Osteocyte (in vitro differentiated cells): ENCODE measurements at regions not wholly inside any gene's neighbourhood (a gene's known extent, or its start where the extent isn't known, plus 50 kb on each side); places are given as distances from the start of the nearest gene placed in this dataset.
A peak's percentile ranks its signal among the peaks of the same experiment; 100 is the strongest.
"Not testable (repeated sequence)": the region's sequence is repeated elsewhere in the genome, so short reads cannot be mapped to it uniquely, and the experiment has no call there.

Experiments used
- DNase-seq: peaks from one replicate; pipeline ENCODE4 v3.0.0; 2021; ENCODE audit warnings: mixed read lengths; ENCODE audit not compliant: unreplicated experiment; ENCODE audit errors: extremely low spot score
- H3K27ac Mint-ChIP-seq: one replicate; pipeline ENCODE4 v1.8.0; 2021; ENCODE audit warnings: mild to moderate bottlenecking, mixed read lengths; ENCODE audit not compliant: unreplicated experiment
- H3K27me3 Mint-ChIP-seq: one replicate; pipeline ENCODE4 v1.8.0; 2021; ENCODE audit warnings: mixed read lengths; ENCODE audit not compliant: unreplicated experiment
- H3K36me3 Mint-ChIP-seq: one replicate; pipeline ENCODE4 v1.8.0; 2021; ENCODE audit warnings: mixed read lengths; ENCODE audit not compliant: unreplicated experiment
- H3K4me1 Mint-ChIP-seq: one replicate; pipeline ENCODE4 v1.8.0; 2021; ENCODE audit warnings: mixed read lengths; ENCODE audit not compliant: unreplicated experiment
- H3K4me3 Mint-ChIP-seq: one replicate; pipeline ENCODE4 v1.8.0; 2021; ENCODE audit warnings: mild to moderate bottlenecking, moderate library complexity, mixed read lengths; ENCODE audit not compliant: unreplicated experiment
- H3K9me3 Mint-ChIP-seq: one replicate; pipeline ENCODE4 v1.8.0; 2021; ENCODE audit warnings: mixed read lengths; ENCODE audit not compliant: unreplicated experiment
- TF ChIP-seq, protein P1 (sequence below): fragments of 200-600 bp; sonication (generic); IDR thresholded peaks from 2 replicates; pipeline ENCODE4 v1.5.0; 2021; ENCODE audit warnings: antibody characterized with exemption, mild to moderate bottlenecking, moderate library complexity

DNA sequence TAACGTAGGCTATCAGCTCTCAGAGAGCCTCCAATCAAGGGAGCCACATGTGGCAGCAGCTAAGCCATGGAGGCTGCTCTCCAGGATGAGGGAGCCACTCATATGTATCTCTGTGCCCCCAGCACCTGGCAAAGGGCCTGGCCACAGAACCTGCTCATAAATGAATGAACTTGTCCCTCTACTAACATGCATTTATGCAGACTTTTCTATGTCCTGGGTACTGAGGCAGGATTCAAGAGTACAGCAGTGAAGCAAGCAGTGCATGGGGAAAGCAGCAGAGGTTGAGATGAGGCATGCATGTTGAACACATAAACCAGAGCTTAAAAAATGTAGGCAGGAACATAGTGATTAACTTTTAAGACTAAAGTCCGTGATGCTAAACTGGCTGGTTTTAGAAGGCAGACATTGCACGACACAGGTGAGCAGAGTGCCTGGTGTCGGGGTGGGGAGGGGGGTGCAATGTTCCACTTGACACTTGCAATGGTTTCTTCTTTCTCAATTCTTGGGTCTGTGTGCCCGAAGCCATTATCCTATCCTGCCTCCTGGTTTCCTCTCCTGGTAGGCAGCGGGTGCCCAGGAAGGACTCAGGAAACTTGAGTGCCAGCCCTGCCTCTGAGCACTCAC is 142.8 kb upstream of the ALDH1B1 start:
- peaks cover 26% of the 10 kb centered on the region for H3K27me3 Mint-ChIP-seq
- no peaks in the 10 kb centered on the region for H3K4me1 Mint-ChIP-seq
- H3K36me3 Mint-ChIP-seq = no peaks in the 10 kb centered on the region
- no peak overlapping the region for H3K4me3 Mint-ChIP-seq
- H3K27ac Mint-ChIP-seq = no peak overlapping the region
- DNase-seq = peak; percentile 62
- H3K9me3 Mint-ChIP-seq = no peaks in the 10 kb centered on the region
- TF ChIP-seq, protein P1, sequence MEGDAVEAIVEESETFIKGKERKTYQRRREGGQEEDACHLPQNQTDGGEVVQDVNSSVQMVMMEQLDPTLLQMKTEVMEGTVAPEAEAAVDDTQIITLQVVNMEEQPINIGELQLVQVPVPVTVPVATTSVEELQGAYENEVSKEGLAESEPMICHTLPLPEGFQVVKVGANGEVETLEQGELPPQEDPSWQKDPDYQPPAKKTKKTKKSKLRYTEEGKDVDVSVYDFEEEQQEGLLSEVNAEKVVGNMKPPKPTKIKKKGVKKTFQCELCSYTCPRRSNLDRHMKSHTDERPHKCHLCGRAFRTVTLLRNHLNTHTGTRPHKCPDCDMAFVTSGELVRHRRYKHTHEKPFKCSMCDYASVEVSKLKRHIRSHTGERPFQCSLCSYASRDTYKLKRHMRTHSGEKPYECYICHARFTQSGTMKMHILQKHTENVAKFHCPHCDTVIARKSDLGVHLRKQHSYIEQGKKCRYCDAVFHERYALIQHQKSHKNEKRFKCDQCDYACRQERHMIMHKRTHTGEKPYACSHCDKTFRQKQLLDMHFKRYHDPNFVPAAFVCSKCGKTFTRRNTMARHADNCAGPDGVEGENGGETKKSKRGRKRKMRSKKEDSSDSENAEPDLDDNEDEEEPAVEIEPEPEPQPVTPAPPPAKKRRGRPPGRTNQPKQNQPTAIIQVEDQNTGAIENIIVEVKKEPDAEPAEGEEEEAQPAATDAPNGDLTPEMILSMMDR = no peak

DNA sequence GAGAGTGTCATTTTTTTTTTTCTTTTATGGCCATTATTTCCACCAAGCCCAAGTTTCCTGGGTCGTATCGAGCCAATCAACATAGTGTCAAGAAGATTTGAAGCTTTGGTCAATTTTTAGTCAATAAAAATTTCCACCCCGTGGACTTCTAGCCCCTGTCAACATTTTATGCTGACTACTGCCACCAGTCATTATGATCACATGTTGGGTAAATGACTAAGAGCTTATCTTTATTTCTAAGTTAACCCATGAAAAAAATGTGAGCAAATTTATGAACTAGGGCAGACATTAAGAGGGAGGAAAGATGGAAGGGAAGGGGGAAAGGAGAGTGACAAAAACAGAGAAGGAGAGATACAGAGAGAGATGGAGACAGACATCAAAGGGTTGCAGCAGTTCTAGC is 143.5 kb upstream of the ALDH1B1 start:
- TF ChIP-seq, protein P1 = no peak
- H3K27ac Mint-ChIP-seq = no peak overlapping the region

DNA sequence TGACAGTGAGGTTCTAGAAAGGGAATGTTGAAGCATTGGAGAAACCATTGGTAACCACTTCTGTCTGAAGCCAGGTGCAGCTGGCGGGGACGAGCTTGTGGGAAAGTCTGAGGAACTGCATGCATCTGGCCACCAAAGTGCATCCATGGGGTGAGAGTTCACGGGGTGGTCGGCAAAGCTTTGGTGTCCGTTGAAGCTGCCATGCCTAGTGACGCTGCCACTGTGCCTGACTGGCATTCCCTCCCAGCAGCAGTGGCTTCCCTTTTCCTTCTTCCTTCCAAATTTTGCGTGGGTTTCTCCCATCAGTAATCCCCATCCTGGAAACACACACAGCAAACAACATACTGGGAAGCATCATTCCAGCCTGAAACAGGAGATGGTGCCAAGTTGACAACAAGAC is 145.7 kb upstream of the ALDH1B1 start:
- H3K9me3 Mint-ChIP-seq = no peaks in the 10 kb centered on the region
- TF ChIP-seq, protein P1 = no peak
- DNase-seq = peak; percentile 53
- H3K27ac Mint-ChIP-seq = no peak overlapping the region
- no peaks in the 10 kb centered on the region for H3K4me1 Mint-ChIP-seq
- H3K27me3 Mint-ChIP-seq = peaks cover 35% of the 10 kb centered on the region
- H3K36me3 Mint-ChIP-seq = no peaks in the 10 kb centered on the region
- H3K4me3 Mint-ChIP-seq = no peak overlapping the region

More for the DNA sequence above, 143.5 kb upstream of the ALDH1B1 start:
- Mint-ChIP-seq H3K9me3 (no peaks in the 10 kb centered on the region), H3K36me3 (no peaks in the 10 kb centered on the region), H3K4me1 (no peaks in the 10 kb centered on the region), H3K27me3 (peaks cover 29% of the 10 kb centered on the region), H3K4me3 (no peak overlapping the region)
- DNase-seq = no peak

DNA sequence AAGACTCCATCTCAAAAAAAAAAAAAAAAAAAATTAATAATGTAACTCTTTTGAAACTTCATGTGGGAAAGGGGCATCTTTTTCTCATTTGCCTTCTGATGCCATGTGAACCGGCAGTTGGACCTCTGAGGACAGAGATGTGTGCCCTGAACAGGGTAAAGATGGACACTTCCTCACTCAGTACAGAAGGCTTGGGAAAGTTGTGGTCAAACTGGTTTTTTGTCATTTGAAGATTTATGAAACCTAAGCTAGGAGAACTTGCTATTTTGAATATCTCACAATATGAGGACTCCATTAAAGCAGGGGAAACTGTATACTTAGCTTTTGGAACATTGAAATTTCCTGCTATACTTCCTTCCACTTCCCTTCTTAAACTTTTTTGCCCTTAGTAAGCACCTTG is 147.5 kb upstream of the ALDH1B1 start:
- Mint-ChIP-seq H3K4me1 (no peaks in the 10 kb centered on the region), H3K4me3 (no peak overlapping the region), H3K36me3 (no peaks in the 10 kb centered on the region), H3K27ac (no peak overlapping the region), H3K27me3 (peaks cover 29% of the 10 kb centered on the region), H3K9me3 (no peaks in the 10 kb centered on the region)
- TF ChIP-seq, protein P1 = no peak
- no peak for DNase-seq

DNA sequence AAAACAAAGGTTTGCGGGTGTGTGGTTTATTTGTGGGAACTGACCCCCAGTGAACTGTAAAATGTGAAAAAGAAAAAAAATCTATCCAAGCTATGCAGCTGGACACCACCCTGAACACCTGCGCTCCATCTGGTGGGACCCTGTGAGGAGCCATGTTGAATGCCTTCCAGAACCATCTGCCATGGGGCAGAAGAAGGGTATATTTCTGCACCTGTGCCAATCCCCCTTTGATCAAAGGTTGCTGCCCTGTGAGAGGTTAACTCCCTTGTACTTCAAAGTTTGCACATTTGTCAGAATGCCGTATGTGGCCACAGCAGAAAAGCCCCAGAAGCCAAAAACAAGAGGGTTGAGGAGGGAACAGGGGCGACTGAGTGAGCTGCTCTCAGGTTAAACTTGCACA is 148.5 kb upstream of the ALDH1B1 start:
- no peak overlapping the region for H3K27ac Mint-ChIP-seq
- H3K9me3 Mint-ChIP-seq = no peaks in the 10 kb centered on the region
- DNase-seq = peak; percentile 46
- no peaks in the 10 kb centered on the region for H3K36me3 Mint-ChIP-seq
- peaks cover 32% of the 10 kb centered on the region for H3K27me3 Mint-ChIP-seq
- H3K4me1 Mint-ChIP-seq = no peaks in the 10 kb centered on the region
- TF ChIP-seq, protein P1 = no peak
- no peak overlapping the region for H3K4me3 Mint-ChIP-seq

DNA sequence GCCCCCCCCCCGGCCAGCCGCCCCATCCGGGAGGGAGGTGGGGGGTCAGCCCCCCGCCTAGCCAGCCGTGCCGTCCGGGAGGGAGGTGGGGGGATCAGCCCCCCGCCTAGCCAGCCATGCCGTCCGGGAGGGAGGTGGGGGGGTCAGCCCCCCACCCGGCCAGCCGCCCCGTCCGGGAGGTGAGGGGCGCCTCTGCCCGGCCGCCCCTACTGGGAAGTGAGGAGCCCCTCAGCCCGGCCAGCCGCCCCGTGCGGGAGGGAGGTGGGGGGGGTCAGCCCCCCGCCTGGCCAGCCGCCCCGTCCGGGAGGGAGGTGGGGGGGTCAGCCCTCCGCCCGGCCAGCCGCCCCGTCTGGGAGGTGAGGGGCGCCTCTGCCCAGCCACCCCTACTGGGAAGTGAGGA is 150.4 kb upstream of the ALDH1B1 start:
- DNase-seq = peak; percentile 75
- H3K4me3 Mint-ChIP-seq, H3K27ac Mint-ChIP-seq, H3K36me3 Mint-ChIP-seq, H3K4me1 Mint-ChIP-seq, H3K9me3 Mint-ChIP-seq: not testable (repeated sequence)
- H3K27me3 Mint-ChIP-seq = peaks cover 32% of the 10 kb centered on the region
